Dendritic cell treated with granulocyte-macrophage colony-stimulating factor and Interleukin-4, amounts not matched to agents 40 ng/mL and 50 ng/mL, for 4 days (primary cell): ENCODE measurements at regions not wholly inside any gene's neighbourhood (a gene's known extent, or its start where the extent isn't known, plus 50 kb on each side); places are given as distances from the start of the nearest gene placed in this dataset.

Experiments used
- H3K27ac Mint-ChIP-seq: one replicate; pipeline ENCODE4 v1.8.0; 2022; ENCODE audit warnings: mild to moderate bottlenecking, mixed read lengths
- H3K27me3 Mint-ChIP-seq: one replicate; pipeline ENCODE4 v1.8.0; 2022; ENCODE audit warnings: mild to moderate bottlenecking, mixed read lengths
- H3K36me3 Mint-ChIP-seq: one replicate; pipeline ENCODE4 v1.8.0; 2022; ENCODE audit warnings: low read depth, mixed read lengths
- H3K4me1 Mint-ChIP-seq: one replicate; pipeline ENCODE4 v1.8.0; 2022; ENCODE audit warnings: low read depth, mixed read lengths
- H3K4me3 Mint-ChIP-seq: one replicate; pipeline ENCODE4 v1.8.0; 2022; ENCODE audit warnings: mild to moderate bottlenecking, moderate library complexity, mixed read lengths
- H3K9me3 Mint-ChIP-seq: one replicate; pipeline ENCODE4 v1.8.0; 2022; ENCODE audit warnings: mixed read lengths
- intact Hi-C: fragments of 100-400 bp; cut with micrococcal nuclease; formaldehyde crosslinking; loops from one replicate; pipeline ENCODE4 v1.15.0; 2022

DNA sequence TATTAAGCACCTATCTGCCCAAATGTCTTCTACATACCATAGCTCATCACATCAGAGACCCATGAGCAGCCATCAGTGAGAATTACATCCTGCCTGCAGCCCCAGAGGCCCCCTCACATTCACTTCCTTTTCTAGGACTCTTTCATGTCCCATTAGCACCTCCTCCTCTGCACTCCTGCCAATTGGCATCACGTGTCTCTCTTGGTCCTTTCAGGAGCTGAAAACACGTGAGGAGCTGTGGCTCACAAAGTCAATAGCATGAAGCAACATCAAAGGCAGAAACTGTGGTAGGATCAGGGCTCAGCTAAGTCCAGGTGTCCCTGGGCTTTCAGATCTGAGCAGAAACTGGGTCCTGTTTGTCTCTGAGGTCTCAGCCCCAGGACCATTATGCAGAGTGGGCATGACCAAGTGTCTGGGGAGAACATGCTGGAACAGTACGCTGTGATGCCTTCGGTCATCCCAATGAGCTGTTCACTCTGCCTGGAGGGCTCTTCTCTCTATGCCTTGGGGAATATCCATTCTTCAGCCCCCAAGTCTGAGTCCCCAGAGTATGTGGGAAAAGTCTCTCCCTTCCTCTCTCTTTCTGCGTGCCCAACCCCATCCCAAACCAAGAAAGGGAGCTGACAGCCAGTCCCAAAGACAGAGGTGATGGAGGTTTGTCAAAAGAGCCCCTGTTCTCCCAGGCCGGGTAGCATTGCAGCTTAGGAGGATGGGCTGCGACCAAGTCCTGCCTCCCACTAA is 457.0 kb upstream of the CDH5 start:
- Mint-ChIP-seq H3K27me3 (no peaks in the 10 kb centered on the region), H3K4me3 (no peak overlapping the region), H3K36me3 (no peaks in the 10 kb centered on the region), H3K4me1 (no peaks in the 10 kb centered on the region), H3K9me3 (no peaks in the 10 kb centered on the region), H3K27ac (no peak overlapping the region)
- intact Hi-C loops = no loop called here

DNA sequence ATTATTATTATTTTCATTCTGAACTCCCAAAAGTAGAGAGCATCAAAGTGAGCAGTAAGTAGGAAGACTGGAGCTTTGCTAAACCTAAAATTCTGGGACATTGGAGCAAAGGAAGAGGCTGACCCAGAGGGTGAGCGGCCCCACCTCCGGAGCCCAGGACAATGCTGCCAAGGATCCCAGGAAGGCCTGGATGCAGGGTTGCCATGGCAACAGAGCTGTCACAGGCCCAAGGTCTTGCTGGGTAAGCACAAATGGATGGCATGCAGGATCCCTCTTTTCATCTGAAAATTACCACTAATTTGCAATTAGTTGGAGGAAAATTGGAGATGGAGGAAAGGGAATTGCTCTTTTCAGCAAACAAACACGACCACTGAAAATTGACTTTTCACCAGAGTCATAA is 457.9 kb upstream of the CDH5 start:
- intact Hi-C loops = no loop called here
- no peaks in the 10 kb centered on the region for H3K36me3 Mint-ChIP-seq
- H3K9me3 Mint-ChIP-seq = no peaks in the 10 kb centered on the region
- H3K27ac Mint-ChIP-seq = no peak overlapping the region
- H3K27me3 Mint-ChIP-seq = no peaks in the 10 kb centered on the region
- H3K4me1 Mint-ChIP-seq = no peaks in the 10 kb centered on the region
- H3K4me3 Mint-ChIP-seq = no peak overlapping the region

DNA sequence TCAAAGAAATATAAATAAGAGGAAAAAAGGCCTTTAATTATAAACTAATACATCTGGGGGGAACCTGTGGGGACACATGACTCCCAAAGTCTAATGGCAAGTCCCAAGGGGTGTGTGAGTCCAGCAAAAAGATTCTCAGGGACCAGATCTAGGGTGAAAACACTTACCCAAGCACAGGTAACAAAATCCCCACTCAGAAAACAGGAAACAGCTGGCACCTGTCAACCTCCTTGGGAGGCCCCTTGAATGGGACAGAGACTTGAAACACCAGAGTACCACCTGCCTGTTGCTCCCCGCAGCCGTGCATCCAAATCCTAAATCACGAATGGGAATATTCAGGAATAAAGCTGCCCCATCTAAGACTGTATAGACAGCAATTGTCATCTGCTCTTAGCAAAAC is 461.2 kb upstream of the CDH5 start:
- H3K36me3 Mint-ChIP-seq = no peaks in the 10 kb centered on the region
- no peak overlapping the region for H3K4me3 Mint-ChIP-seq
- H3K9me3 Mint-ChIP-seq = no peaks in the 10 kb centered on the region
- H3K27me3 Mint-ChIP-seq = no peaks in the 10 kb centered on the region
- intact Hi-C loops = no loop called here
- H3K4me1 Mint-ChIP-seq = no peaks in the 10 kb centered on the region
- H3K27ac Mint-ChIP-seq = no peak overlapping the region

DNA sequence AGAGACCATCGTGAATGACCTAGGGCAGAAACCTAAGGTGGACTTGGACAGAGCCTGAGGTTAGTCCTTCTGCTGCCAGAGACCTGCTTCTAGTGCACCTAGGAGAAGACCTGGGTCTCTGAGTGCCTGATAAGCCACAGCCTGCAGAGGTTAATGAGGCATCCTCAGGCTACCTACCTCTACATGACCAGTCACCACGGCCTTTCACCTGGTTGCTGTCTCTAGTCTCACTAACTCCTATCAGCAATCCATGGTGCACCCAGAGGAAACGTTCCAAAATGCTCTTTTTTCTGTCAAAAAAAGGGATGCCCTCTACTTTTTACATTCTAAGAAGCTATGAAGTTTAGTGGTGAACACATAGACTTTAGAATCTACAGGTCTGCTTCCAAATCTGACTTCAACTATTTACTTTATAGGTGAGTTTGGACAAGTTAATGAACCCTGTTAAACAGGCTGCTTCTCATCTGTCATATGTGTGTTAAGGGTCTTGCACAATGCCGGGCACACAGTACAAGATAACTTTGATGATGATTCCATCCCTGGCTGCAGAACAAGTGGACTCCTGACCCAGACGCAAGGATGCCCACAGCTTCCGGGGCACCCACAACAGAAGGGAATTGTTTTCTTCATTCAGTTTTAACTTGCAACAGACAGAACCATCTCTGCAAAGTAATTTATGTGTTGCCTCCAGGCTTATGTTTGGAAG is 469.9 kb upstream of the CDH5 start:
- Mint-ChIP-seq H3K27me3 (no peaks in the 10 kb centered on the region), H3K9me3 (no peaks in the 10 kb centered on the region), H3K36me3 (no peaks in the 10 kb centered on the region), H3K4me1 (no peaks in the 10 kb centered on the region), H3K4me3 (no peak overlapping the region), H3K27ac (no peak overlapping the region)
- intact Hi-C loops = no loop called here

DNA sequence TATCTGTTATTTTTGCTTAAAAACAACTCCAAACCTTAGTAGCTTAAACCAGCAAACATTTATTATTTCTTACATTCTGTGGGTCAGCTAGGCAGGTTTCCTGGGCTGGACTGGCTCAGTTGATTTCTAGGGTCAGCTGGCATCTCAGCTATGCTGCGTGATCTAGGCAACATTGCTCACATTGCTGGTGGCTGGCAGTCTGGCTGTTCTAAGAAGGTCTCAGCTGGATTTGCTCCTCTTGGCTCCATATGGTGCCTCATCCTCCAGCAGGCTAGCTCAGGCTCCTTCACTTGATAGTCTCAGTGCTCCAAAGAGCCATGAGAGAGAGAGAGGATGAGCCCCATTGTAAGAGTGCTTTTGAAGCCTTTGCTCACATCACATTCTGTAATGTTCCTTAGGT is 470.6 kb upstream of the CDH5 start:
- no peaks in the 10 kb centered on the region for H3K27me3 Mint-ChIP-seq
- H3K9me3 Mint-ChIP-seq = no peaks in the 10 kb centered on the region
- H3K27ac Mint-ChIP-seq = no peak overlapping the region
- no peaks in the 10 kb centered on the region for H3K4me1 Mint-ChIP-seq
- H3K36me3 Mint-ChIP-seq = no peaks in the 10 kb centered on the region
- H3K4me3 Mint-ChIP-seq = no peak overlapping the region
- intact Hi-C loops = no loop called here

DNA sequence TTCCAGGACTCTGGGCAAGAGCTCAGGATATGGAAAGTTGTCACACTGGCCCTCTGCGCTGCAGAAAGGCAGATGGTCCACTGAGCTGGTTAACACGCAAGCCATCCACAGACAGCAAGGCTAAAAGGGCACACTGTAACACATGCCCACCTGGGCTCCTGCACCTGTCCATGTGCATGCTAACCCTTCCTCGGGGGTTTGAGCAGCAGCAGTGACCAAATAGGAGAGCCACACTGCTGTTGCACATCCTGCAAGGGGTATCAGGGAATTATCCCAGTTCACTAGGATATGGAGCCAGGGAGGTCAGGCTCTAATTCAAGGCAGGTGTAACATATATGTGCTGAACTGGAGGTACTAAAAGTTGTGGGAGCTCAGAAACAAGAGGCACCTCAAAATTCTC is 471.0 kb upstream of the CDH5 start:
- no peaks in the 10 kb centered on the region for H3K27me3 Mint-ChIP-seq
- intact Hi-C loops = no loop called here
- H3K4me1 Mint-ChIP-seq = no peaks in the 10 kb centered on the region
- H3K4me3 Mint-ChIP-seq = no peak overlapping the region
- no peak overlapping the region for H3K27ac Mint-ChIP-seq
- H3K36me3 Mint-ChIP-seq = no peaks in the 10 kb centered on the region
- H3K9me3 Mint-ChIP-seq = no peaks in the 10 kb centered on the region

DNA sequence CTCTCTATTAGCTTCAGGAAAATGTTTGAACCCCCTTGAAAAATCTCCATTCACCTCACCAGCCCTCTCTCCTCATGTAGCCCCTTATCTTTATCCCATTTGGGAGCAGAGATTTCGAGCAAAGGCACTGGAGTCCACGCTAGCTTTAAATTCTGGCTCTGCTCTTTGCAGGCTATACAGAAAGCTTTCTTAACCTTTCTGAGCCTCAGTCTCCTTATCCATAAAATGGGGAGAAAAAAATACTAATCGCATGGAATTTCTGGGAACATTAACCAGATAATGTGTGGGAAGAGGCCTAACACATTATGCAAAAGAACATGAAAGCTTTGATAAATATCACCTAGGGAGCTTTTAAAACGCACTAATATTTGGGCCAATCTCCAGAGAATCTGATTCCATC is 476.3 kb upstream of the CDH5 start:
- no peak overlapping the region for H3K27ac Mint-ChIP-seq
- no peak overlapping the region for H3K4me3 Mint-ChIP-seq
- H3K27me3 Mint-ChIP-seq = no peaks in the 10 kb centered on the region
- H3K36me3 Mint-ChIP-seq = no peaks in the 10 kb centered on the region
- intact Hi-C loops = no loop called here
- H3K4me1 Mint-ChIP-seq = no peaks in the 10 kb centered on the region
- H3K9me3 Mint-ChIP-seq = no peaks in the 10 kb centered on the region

DNA sequence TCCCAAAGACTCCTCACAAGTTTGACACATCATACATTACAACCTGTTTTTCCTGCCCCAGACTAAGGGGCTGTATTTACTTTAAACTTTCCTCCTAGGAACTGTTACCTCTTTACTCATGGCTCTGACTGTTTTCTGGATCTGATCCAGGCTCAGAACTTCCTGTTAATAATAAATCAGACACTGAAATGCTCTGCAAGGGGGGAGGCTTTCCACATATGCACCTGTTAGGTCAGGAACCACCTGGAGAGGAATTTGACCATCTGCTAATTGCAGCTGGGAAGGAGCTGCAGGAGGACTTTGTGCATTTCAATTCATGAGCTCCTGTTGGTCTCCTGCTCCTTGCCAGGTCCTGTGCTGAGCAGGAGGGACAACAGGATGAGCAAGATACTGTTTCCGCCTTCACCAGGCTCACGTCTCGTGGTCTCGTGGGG is 476.9 kb upstream of the CDH5 start:
- H3K36me3 Mint-ChIP-seq = no peaks in the 10 kb centered on the region
- H3K9me3 Mint-ChIP-seq = no peaks in the 10 kb centered on the region
- no peak overlapping the region for H3K4me3 Mint-ChIP-seq
- no peaks in the 10 kb centered on the region for H3K27me3 Mint-ChIP-seq
- no peaks in the 10 kb centered on the region for H3K4me1 Mint-ChIP-seq
- intact Hi-C loops = no loop called here
- H3K27ac Mint-ChIP-seq = no peak overlapping the region

DNA sequence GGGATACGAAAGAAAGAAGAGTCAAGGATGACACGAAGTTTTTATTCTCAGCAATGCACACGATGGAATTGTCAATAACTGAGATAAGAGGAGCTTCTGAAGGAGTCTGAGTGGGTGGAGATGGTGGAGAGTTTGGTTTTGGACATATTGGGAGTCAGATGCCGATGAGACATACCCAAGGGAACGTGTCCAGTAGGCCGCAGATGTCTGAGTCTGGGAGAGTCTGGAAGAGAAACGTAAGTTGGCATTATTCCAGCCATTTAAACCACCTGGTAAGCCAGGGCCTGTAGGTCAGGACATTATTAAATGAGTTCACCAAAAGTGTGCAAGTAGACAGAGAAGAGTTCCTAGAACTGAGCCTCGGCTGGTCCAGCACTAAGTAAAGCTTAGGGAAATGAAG is 478.3 kb upstream of the CDH5 start:
- H3K4me1 Mint-ChIP-seq = no peaks in the 10 kb centered on the region
- no peaks in the 10 kb centered on the region for H3K9me3 Mint-ChIP-seq
- no peak overlapping the region for H3K4me3 Mint-ChIP-seq
- H3K36me3 Mint-ChIP-seq = no peaks in the 10 kb centered on the region
- intact Hi-C loops = no loop called here
- H3K27ac Mint-ChIP-seq = no peak overlapping the region
- no peaks in the 10 kb centered on the region for H3K27me3 Mint-ChIP-seq

DNA sequence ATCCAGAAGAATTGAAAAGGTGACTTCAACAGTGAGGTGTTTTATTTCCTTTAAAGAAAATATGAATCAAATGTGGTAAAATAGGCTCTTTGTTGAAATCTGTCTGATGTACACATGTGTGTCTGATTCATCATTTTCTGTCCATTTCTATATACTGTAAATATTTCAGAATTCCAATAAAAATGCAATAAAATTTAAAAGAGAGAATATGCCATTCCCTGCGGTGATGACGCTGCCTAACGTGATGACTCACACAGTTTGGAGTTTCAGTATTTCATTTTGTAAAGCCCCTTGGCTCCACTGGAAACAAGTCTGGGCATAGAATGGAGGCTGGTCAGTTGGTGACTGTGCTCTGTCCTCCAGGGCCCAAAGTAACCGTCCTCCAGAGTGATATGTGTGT is 482.5 kb upstream of the CDH5 start:
- H3K36me3 Mint-ChIP-seq = no peaks in the 10 kb centered on the region
- no peaks in the 10 kb centered on the region for H3K27me3 Mint-ChIP-seq
- intact Hi-C loops = no loop called here

DNA sequence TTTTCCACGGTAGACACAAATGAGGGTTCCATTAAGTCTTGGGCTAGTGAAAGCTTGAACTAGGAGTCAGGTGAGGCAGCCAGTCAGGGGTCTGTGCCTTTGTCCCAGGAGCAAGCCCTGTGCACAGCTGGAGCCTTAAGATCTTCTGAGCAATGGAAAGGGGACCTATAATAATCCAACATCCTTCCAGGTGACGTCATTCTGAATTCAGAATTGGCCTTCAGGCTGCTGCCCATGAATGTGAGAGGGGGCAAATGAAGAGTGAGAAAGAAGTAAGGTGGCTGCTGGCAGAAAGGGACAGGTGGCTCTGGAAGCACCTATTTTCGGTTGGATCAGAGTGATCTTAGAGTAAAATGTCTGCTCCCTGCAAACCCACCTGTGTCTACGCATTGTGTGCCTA is 488.1 kb upstream of the CDH5 start:
- intact Hi-C loops = no loop called here
- Mint-ChIP-seq H3K9me3 (no peaks in the 10 kb centered on the region), H3K27ac (no peak overlapping the region), H3K4me3 (no peak overlapping the region), H3K4me1 (no peaks in the 10 kb centered on the region), H3K36me3 (no peaks in the 10 kb centered on the region), H3K27me3 (peaks cover 2% of the 10 kb centered on the region)

More for the DNA sequence above, 482.5 kb upstream of the CDH5 start:
- H3K4me3 Mint-ChIP-seq = no peak overlapping the region
- no peaks in the 10 kb centered on the region for H3K4me1 Mint-ChIP-seq
- no peak overlapping the region for H3K27ac Mint-ChIP-seq
- no peaks in the 10 kb centered on the region for H3K9me3 Mint-ChIP-seq

DNA sequence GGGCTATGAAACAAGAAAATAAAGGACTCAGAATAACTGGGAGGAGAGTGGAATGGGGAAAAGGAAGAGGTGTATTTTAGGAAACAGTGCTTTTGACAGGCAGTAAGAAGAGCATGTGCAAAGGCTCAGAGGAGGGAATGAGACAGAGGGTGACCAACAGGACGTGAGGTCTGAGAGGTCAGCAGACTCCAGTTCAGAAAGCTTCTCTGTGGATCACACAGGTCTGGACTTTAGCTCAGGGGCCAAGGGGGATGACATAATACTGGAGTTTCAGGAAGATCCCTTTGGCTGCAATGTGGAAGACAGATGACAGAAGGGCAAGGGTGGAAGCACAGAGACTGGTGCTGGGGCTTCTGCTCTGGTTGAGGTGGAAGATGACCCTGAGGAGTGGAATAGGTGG is 489.9 kb upstream of the CDH5 start:
- H3K9me3 Mint-ChIP-seq = no peaks in the 10 kb centered on the region
- H3K27me3 Mint-ChIP-seq = peaks cover 2% of the 10 kb centered on the region
- H3K36me3 Mint-ChIP-seq = no peaks in the 10 kb centered on the region
- intact Hi-C loops = no loop called here
- no peak overlapping the region for H3K4me3 Mint-ChIP-seq
- no peak overlapping the region for H3K27ac Mint-ChIP-seq
- H3K4me1 Mint-ChIP-seq = no peaks in the 10 kb centered on the region

DNA sequence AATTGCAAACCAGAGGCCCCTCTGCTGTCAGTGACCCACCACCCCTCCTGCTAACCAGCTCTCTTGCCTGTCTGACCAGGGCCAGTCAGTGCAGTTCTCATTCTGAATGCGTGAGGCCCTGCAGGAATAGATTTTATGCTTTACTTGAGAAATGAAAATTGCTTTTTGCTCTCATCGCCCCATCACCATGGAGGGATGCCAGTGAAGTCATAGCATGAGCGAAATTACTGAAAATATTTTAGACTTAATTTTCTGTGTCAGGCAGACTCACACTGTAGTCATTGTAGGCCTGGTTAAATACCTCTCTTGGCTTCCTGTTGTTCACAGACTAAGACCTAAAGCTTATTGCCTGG is 490.5 kb upstream of the CDH5 start:
- Mint-ChIP-seq H3K4me1 (no peaks in the 10 kb centered on the region), H3K27me3 (peaks cover 2% of the 10 kb centered on the region), H3K36me3 (no peaks in the 10 kb centered on the region), H3K27ac (no peak overlapping the region), H3K4me3 (no peak overlapping the region), H3K9me3 (no peaks in the 10 kb centered on the region)
- intact Hi-C loops = no loop called here

DNA sequence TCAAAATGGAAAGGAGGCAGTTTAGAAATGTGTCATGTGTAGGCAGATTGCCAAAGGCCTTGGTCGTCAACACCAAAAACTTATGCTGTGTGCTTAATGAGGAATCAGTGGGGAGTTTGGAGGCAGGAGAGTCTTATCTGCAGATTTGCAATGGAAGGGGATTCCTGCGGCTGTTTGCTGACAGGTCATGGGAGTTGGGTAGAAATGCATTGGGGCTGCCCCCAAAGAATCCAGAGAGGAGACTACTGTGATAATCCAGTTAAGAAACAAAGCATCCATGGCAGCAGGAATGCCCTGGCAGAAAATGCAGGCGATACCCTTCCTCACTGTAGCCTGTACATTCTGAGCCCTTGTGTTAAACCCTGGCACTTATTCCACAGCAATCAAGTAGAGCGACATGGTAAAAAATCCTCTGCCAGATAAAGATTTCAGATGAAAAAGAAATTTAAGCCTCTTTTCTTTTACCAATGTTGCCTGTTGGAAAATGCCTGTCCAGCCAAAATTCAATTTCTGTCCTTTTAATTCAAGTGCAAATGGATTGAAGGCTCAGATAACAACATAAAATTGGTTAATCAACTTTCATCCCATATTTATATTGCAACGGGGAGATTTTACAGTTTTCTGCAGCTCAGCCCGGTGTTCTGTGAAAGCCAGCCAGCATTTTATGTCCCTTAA is 491.0 kb upstream of the CDH5 start:
- no peaks in the 10 kb centered on the region for H3K4me1 Mint-ChIP-seq
- H3K4me3 Mint-ChIP-seq = no peak overlapping the region
- H3K27ac Mint-ChIP-seq = no peak overlapping the region
- no peaks in the 10 kb centered on the region for H3K9me3 Mint-ChIP-seq
- H3K36me3 Mint-ChIP-seq = no peaks in the 10 kb centered on the region
- intact Hi-C loops = no loop called here
- H3K27me3 Mint-ChIP-seq = peaks cover 2% of the 10 kb centered on the region
